ENCODE measurements at regions not wholly inside any gene's neighbourhood (a gene's known extent, or its start where the extent isn't known, plus 50 kb on each side); places are given as distances from the start of the nearest gene placed in this dataset.

GRCh38 chr9:12141422-12141821 lies 551.8 kb upstream of the TYRP1 start:
- no peaks in the 10 kb centered on the region for H3K36me3 ChIP-seq (ENCODE audit: control insufficient read depth, insufficient read depth, low read length)
- no peaks in the 10 kb centered on the region for H3K4me1 ChIP-seq (ENCODE audit: control insufficient read depth, insufficient read depth, low read length)
- peaks cover 5% of the 10 kb centered on the region for H3K9me3 ChIP-seq (ENCODE audit: control insufficient read depth, insufficient read depth, low read length)
- no peak for TF ChIP-seq CTCF (IDR thresholded peaks at IDR 0.05)
- intact Hi-C loops (cut with micrococcal nuclease) = loop anchor here (10.0 kb wide), 1 partner anchor 63 kb away; no protein-coding TSS in a partner anchor
- Mint-ChIP-seq H3K36me3 (peaks cover 20% of the 10 kb centered on the region), H3K4me1 (no peaks in the 10 kb centered on the region), H3K27me3 (ENCODE audit: low read depth in 2 of 2) (no peaks in the 10 kb centered on the region), H3K27ac (no peak overlapping the region), H3K4me3 (no peak overlapping the region), H3K9me3 (peaks cover 12 to 28% of the 10 kb centered on the region in 2 donors)
- no peak overlapping the region for H3K4me3 ChIP-seq (ENCODE audit: low read length)
- H3K27me3 ChIP-seq (ENCODE audit: control insufficient read depth, insufficient read depth, low read length) = no peaks in the 10 kb centered on the region
- H3K27ac ChIP-seq (ENCODE audit: low read length) = no peak overlapping the region
- no peak for DNase-seq
- ATAC-seq = no peak
- 50% methylated on average over 1 of the region's 2 CpGs for WGBS (ENCODE audit: insufficient coverage)

GRCh38 chr9:12155401-12156134 lies 537.6 kb upstream of the TYRP1 start:
- peaks cover 15 to 16% of the 10 kb centered on the region in 2 donors for H3K9me3 Mint-ChIP-seq
- TF ChIP-seq CTCF (IDR thresholded peaks at IDR 0.05) = no peak
- H3K36me3 Mint-ChIP-seq = peaks cover 8% of the 10 kb centered on the region
- ATAC-seq (no peak), DNase-seq (no peak)
- Histone ChIP-seq H3K27me3 (ENCODE audit: control insufficient read depth, insufficient read depth, low read length) (no peaks in the 10 kb centered on the region), H3K4me1 (ENCODE audit: control insufficient read depth, insufficient read depth, low read length) (no peaks in the 10 kb centered on the region), H3K9me3 (ENCODE audit: control insufficient read depth, insufficient read depth, low read length) (peaks cover 3% of the 10 kb centered on the region), H3K36me3 (ENCODE audit: control insufficient read depth, insufficient read depth, low read length) (no peaks in the 10 kb centered on the region), H3K27ac (ENCODE audit: low read length) (no peak overlapping the region), H3K4me3 (ENCODE audit: low read length) (no peak overlapping the region)
- no peaks in the 10 kb centered on the region for H3K27me3 Mint-ChIP-seq (ENCODE audit: low read depth in 2 of 2)
- WGBS (ENCODE audit: insufficient coverage) = 27% methylated on average over 1 of the region's 4 CpGs
- no peak overlapping the region for H3K4me3 Mint-ChIP-seq
- intact Hi-C loops (cut with micrococcal nuclease) = no loop called here
- no peak overlapping the region for H3K27ac Mint-ChIP-seq
- H3K4me1 Mint-ChIP-seq = no peaks in the 10 kb centered on the region

- no peaks in the 10 kb centered on the region for H3K27me3 Mint-ChIP-seq (ENCODE audit: low read depth in 2 of 2)
These were observed 530.9 kb upstream of the TYRP1 start for GRCh38 chr9:12162181-12162815.

More at GRCh38 chr9:12162181-12162815, 530.9 kb upstream of the TYRP1 start:
- intact Hi-C loops (cut with micrococcal nuclease) = no loop called here
- no peak for TF ChIP-seq CTCF (IDR thresholded peaks at IDR 0.05)
- Histone ChIP-seq H3K36me3 (ENCODE audit: control insufficient read depth, insufficient read depth, low read length) (no peaks in the 10 kb centered on the region), H3K27ac (ENCODE audit: low read length) (no peak overlapping the region), H3K4me3 (ENCODE audit: low read length) (no peak overlapping the region), H3K4me1 (ENCODE audit: control insufficient read depth, insufficient read depth, low read length) (no peaks in the 10 kb centered on the region), H3K27me3 (ENCODE audit: control insufficient read depth, insufficient read depth, low read length) (no peaks in the 10 kb centered on the region), H3K9me3 (ENCODE audit: control insufficient read depth, insufficient read depth, low read length) (no peaks in the 10 kb centered on the region)
- DNase-seq (no peak), ATAC-seq (no peak)
- peaks cover 3 to 14% of the 10 kb centered on the region in 2 donors for H3K9me3 Mint-ChIP-seq
- no peak overlapping the region for H3K27ac Mint-ChIP-seq
- H3K4me1 Mint-ChIP-seq = no peaks in the 10 kb centered on the region
- H3K36me3 Mint-ChIP-seq = no peaks in the 10 kb centered on the region
- 81% methylated on average over 8 of the region's 10 CpGs for WGBS (ENCODE audit: insufficient coverage)
- H3K4me3 Mint-ChIP-seq = no peak overlapping the region
